ENCODE measurements at regions not wholly inside any gene's neighbourhood (a gene's known extent, or its start where the extent isn't known, plus 50 kb on each side); places are given as distances from the start of the nearest gene placed in this dataset.
"Not testable (repeated sequence)": the region's sequence is repeated elsewhere in the genome, so short reads cannot be mapped to it uniquely, and the experiment has no call there.

DNA sequence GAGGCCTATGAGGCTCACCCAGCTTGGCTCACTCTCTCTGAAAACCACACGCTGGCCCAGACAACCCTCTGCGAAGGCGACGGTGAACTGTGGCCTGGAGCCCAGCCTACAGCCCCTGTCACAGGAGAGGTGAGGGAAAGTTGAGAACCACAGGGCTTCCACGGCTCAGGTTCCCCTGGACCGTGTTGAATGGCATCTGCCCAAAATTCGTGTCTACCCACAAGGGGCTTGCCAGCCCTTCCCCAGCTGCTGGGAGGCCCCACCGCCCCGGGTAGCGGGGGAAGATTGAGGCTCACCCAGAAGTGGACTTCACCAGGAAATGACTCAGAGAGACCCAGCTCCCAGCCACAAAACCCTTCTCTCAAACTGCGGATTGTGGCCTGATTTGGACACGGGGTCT lies 197.1 kb downstream of the CTTN start:
- DNase-seq: no peak

- no peak for DNase-seq
These were observed 197.8 kb downstream of the CTTN start for GRCh38 chr11:70596091-70596490.

GRCh38 chr11:70597006-70597555 lies 198.8 kb downstream of the CTTN start:
- DNase-seq: no peak

DNA sequence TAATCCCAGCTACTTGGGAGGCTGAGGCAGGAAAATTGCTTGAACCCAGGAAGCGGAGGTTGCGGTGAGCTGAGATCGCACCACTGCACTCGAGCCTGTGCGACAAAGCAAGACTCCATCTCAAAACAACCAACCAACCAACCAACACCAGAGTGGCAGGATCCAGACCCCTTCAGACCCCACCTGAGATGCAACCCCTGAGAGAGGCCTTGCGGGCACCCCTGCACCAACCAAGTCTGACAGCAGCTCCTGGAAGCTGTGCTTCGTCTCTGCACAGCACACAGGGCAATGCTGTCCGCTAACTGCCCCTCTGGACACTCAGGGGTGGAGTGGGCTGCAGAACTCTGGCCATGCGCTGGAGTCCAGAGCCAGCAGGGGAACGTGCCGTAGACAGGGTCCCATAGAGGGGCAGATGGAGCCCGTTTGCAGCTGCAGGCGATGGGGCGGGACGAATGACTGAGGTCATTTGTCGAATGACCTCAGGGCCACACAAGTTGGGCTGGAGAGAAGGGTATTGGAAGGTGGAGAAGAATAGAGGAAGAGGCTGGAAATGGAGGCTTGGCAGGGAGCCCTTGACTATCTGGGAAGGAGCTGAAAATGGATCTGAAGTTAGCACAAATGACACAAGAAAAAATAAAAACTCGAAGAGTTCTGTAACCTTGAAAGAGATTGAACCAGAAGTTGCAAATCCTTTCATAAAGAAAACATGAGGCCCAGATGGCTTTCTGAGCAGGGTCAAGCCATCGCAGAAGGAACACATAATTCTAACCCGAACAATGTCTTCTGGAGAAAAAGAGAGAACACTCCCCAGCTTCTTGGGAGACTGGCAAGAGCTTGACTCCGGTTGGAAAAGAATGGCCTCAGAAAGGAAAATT lies 199.7 kb downstream of the CTTN start:
- DNase-seq: no peak

- DNase-seq: not testable (repeated sequence)
These were observed 202.6 kb downstream of the CTTN start for GRCh38 chr11:70600911-70601415.

DNA sequence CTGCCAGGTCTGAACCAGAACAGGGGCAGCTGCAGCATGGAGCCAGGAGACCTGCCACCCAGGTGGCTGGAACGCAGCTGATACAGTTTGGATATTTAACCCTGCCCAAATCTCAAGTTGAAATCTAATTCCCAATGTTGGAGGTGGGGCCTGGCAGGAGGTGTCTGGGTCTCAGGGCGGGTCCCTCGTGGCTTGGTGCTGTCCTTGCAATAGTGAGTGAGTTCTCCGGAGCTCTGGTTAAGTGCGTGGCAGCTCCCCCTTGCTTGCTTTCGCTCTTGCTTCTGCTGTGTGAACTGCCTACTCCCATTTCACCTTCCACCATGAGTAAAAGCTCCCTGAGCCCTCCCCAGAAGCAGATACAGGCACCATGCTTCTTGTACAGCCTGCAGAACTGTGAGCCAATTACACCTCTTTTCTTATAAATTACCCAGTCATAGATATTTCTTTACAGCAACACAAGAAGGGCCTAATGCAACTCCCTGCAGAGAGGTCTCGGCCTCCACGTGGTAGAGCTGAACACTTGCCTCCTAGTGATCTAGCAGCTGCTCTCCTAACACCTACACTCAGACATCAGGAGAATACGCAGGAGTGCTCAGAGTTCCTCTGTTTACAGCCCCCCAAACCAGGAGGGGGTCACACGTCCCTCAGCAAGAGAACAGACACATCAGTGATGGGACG lies 203.7 kb downstream of the CTTN start:
- no peak for DNase-seq

DNA sequence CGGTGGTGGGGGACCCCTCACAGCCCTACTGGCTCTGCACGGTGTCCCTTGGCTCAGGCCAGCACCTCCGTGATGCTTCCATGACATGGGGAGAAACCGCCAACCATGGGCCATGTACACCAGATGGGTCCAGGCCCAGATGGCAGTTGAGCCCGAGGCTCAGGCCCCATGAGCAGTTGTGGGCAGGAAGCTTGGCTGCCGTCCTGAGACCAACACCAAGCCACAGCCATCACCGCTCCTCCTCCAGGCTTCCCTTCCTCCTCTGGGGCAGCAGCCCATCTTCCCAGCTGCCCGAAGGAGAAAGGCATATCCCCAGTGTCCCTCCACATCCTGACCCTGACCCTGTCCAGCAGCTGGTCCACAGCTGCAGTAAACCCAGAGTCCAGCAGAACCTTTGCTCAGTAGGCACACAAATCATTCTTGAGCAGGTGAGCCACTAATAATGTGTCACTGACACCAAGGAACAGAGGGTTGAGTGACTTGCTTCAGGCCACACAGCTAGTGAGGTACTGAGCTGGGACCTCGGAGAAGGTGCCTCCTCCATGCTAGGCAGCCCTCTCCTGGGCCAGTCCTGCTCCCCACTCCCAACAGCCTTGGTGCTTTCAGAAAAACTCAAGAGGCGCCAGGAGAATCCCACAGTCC lies 204.9 kb downstream of the CTTN start:
- DNase-seq: no peak

GRCh38 chr11:70603756-70604211 lies 205.5 kb downstream of the CTTN start:
- DNase-seq: no peak

- DNase-seq: no peak
These were observed 205.9 kb downstream of the CTTN start for GRCh38 chr11:70604221-70604620.

GRCh38 chr11:70604630-70605467 lies 206.5 kb downstream of the CTTN start:
- DNase-seq: no peak

GRCh38 chr11:70605468-70605815 lies 207.1 kb downstream of the CTTN start:
- no peak for DNase-seq

DNA sequence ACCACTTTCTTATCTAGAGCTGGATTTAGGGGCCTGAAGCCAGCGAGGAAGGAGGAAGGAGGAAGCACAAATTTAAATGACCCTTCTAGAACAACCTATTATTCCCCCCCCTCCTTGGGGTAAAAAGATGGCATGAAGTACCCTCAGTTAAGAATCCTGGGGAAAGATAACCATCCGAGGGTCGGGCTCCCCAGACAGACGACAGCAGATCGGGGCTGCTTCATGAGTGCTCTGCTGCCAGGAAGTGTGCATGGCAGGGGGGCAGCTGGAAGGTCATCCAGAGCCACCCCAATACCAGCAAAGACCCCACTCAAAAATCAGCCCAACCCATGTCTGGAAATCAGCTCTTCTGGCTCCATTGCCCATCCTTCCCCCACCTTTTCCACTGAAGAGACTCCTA lies 207.5 kb downstream of the CTTN start:
- DNase-seq: no peak

DNA sequence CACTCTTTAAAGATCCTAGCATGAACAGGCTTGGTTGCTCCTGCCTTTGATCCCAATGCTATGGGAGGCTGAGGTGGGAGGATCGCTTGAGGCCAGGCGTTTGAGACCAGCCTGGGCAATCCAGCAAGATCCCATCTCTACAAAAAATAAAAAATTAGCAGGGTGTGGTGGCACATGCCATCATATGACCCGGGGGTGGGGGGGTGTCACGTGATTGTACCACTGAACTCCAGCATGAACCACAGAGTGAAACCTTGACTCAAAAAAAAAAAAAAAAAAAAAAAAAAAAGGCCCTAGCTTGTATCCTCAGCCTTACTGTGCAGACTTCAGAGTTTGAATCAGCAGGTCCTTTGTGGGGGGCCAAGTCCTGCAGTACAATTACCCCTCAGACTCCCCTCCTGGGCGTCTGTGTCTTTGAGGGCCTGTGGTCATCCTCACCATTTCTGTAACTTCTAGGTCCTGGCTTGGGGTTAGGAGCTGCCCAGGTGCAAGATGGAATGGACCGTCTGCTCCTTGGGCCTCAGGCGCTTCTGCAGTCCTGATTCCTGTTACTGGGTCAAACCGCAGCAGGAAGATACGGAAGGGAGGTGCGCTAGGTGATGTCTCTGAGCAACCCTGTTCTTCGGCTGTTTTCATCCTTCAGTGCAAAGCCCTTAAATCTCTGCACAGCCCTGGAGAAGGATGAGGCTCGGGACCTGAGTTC lies 208.1 kb downstream of the CTTN start:
- no peak for DNase-seq

DNA sequence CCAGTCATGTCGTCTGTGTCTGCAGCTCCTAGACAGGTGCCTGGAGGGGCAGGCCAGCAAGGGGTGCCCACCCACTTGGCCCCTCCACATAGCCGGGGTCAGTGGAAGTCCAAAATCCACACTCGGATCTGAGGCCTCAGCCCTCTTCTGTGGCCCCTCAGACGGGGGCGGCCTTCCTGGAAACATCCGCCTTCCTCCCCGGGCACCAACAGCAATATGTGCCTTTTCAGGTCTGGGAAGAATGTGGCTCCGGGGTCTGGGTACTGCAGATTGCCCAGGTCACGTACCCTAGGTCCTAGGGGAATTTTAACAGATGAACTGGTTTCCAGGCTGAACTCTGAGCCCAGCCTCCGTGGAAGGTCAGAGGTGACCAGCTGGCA lies 208.6 kb downstream of the CTTN start:
- DNase-seq: no peak

- no peak for DNase-seq
These were observed 209.2 kb downstream of the CTTN start for GRCh38 chr11:70607561-70607960.

- DNase-seq: no peak
These were observed 210.5 kb downstream of the CTTN start for GRCh38 chr11:70608568-70609470.

DNA sequence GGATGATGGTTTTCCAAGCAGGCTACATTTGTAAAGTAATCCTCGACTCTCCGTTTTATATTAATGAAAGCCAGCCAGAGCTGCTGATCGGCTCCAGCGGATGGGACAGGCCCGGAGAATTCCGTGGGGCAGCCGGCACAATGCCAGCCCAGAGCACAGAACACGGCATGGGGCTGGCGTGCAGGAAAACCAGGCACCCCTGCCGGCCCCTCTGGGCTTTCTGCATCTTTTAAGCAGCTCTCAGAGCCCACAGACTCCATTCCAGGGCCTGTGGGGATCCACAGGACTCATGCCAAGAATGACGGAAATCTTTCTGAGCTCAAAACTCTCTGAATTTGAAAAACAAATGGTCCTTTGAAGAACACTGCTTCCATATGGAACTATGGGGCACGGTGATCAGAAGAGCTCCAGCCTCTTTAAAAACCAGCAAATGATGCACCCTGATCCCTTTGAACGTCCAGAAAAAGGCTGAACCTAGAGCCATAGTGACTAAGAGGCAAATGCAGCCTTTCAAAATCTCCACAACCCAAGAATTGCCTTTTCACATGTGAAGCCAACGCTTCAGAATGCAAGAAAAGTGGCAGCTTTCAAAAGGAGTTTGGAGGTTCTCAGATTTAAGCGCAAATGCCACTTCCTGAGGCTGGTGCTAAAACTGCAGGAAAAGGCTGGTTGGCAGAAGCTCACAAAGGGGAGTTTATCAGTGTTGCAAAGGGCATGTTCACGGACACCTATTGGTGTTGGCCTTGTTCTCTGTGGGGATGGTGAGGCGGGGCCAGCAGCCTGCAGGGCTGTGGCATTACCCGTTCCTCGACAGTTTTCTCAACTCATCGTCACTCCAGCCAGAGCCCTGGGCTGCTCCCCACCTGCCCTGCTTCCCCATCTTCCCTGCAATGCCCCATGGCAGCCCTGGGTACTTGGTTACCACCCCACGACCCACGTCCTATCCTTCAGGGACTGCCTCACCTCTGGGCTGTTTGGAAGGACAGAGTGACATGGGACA lies 212.5 kb downstream of the CTTN start:
- no peak for DNase-seq

DNA sequence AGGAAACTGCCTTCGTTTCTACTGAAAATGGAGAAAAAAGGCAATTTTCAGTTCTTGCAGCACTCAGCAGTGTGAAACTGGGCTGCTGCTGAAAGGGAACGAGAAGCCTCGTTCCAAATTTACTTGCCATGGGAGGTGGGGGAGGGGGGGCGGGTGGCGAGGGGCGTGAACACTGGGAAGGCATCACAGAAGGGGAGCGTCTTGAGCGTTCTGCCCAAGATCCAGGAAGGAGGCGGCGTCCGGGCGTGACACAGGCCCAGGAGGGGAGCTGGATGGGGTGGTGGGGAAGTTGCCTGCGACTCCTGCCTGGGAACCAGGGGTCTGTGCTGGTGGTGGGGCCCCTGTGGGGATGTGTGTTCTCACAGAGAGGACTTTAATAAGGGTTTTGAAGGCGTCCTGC lies 213.5 kb downstream of the CTTN start:
- no peak for DNase-seq

- no peak for DNase-seq
These were observed 214.3 kb downstream of the CTTN start for GRCh38 chr11:70612459-70613141.

All from CD4-positive, alpha-beta T cell treated with Interleukin-21 for 1 hour (primary cell).